HCT116 (cell line): ENCODE measurements at regions not wholly inside any gene's neighbourhood (a gene's known extent, or its start where the extent isn't known, plus 50 kb on each side); places are given as distances from the start of the nearest gene placed in this dataset.

Experiments used
- SP1 ChIP-seq: IDR thresholded peaks from 2 replicates; pipeline ENCODE4 v1.6.1; 2012; ENCODE audit warnings: low read depth
- ZBTB33 ChIP-seq: IDR thresholded peaks from 2 replicates; pipeline ENCODE4 v1.6.1; 2011; ENCODE audit warnings: mild to moderate bottlenecking, low read length, moderate library complexity; ENCODE audit not compliant: insufficient replicate concordance; ENCODE audit errors: extremely low read depth
- TF ChIP-seq, protein P1 (sequence below): IDR thresholded peaks from 2 replicates; pipeline ENCODE4 v1.6.1; 2012; ENCODE audit warnings: low read depth
- TF ChIP-seq, protein P2 (sequence below), 3 experiments: fragments of 200-600 bp in 1 of 3; sonication (generic) in 1 of 3; IDR thresholded peaks in 2 of 3; conservative IDR thresholded peaks in 1 of 3; 2 replicates each; pipeline ENCODE4 v1.5.1; 2012 to 2017; ENCODE audit warnings: low read depth in 2 of 3, low read length in 2 of 3, antibody characterized with exemption in 1 of 3, borderline replicate concordance in 1 of 3, control low read depth in 1 of 3, mild to moderate bottlenecking in 1 of 3, mixed read lengths in 1 of 3, mixed run types in 1 of 3, moderate library complexity in 1 of 3; ENCODE audit not compliant: insufficient read depth in 1 of 3
- TF ChIP-seq, protein P3 (sequence below): IDR thresholded peaks from 2 replicates; pipeline ENCODE4 v1.6.1; 2012

DNA sequence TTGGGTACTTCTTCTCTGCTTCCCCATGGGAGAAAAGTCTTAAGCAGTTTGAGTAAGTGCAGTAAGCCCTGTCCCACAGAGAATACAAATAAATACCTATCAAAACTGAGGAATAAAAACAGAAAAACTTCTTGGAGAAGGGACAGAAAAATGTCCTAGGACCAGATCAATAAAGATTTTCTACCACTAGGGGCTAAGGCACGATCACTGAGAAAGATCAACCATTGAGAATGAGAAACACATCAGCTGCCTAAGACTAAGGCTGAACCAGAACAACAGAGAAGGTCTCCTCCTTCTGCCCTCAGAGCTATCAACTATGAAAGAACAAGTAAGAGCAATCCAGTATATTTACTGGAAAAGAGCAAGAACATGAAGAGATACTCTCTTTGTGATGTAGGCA is 763.6 kb upstream of the LRRTM1 start:
- TF ChIP-seq, protein P1, sequence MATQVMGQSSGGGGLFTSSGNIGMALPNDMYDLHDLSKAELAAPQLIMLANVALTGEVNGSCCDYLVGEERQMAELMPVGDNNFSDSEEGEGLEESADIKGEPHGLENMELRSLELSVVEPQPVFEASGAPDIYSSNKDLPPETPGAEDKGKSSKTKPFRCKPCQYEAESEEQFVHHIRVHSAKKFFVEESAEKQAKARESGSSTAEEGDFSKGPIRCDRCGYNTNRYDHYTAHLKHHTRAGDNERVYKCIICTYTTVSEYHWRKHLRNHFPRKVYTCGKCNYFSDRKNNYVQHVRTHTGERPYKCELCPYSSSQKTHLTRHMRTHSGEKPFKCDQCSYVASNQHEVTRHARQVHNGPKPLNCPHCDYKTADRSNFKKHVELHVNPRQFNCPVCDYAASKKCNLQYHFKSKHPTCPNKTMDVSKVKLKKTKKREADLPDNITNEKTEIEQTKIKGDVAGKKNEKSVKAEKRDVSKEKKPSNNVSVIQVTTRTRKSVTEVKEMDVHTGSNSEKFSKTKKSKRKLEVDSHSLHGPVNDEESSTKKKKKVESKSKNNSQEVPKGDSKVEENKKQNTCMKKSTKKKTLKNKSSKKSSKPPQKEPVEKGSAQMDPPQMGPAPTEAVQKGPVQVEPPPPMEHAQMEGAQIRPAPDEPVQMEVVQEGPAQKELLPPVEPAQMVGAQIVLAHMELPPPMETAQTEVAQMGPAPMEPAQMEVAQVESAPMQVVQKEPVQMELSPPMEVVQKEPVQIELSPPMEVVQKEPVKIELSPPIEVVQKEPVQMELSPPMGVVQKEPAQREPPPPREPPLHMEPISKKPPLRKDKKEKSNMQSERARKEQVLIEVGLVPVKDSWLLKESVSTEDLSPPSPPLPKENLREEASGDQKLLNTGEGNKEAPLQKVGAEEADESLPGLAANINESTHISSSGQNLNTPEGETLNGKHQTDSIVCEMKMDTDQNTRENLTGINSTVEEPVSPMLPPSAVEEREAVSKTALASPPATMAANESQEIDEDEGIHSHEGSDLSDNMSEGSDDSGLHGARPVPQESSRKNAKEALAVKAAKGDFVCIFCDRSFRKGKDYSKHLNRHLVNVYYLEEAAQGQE: no peak
- TF ChIP-seq, protein P2, sequence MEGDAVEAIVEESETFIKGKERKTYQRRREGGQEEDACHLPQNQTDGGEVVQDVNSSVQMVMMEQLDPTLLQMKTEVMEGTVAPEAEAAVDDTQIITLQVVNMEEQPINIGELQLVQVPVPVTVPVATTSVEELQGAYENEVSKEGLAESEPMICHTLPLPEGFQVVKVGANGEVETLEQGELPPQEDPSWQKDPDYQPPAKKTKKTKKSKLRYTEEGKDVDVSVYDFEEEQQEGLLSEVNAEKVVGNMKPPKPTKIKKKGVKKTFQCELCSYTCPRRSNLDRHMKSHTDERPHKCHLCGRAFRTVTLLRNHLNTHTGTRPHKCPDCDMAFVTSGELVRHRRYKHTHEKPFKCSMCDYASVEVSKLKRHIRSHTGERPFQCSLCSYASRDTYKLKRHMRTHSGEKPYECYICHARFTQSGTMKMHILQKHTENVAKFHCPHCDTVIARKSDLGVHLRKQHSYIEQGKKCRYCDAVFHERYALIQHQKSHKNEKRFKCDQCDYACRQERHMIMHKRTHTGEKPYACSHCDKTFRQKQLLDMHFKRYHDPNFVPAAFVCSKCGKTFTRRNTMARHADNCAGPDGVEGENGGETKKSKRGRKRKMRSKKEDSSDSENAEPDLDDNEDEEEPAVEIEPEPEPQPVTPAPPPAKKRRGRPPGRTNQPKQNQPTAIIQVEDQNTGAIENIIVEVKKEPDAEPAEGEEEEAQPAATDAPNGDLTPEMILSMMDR (IDR thresholded peaks at IDR 0.05 in 2 of 3, conservative IDR thresholded peaks at IDR 0.05 in 1 of 3; ENCODE audit: borderline replicate concordance in 1 of 3, insufficient read depth in 1 of 3, low read depth in 2 of 3, low read length in 2 of 3): peak in 1 of 3 experiments; percentile 9; a peak in 2 of 6 replicates
- TF ChIP-seq ZBTB33 (no peak), SP1 (no peak)
- TF ChIP-seq, protein P3, sequence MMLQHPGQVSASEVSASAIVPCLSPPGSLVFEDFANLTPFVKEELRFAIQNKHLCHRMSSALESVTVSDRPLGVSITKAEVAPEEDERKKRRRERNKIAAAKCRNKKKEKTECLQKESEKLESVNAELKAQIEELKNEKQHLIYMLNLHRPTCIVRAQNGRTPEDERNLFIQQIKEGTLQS: no peak
